LNCaP clone FGC (cell line): ENCODE measurements at regions not wholly inside any gene's neighbourhood (a gene's known extent, or its start where the extent isn't known, plus 50 kb on each side); places are given as distances from the start of the nearest gene placed in this dataset.
"Not testable (repeated sequence)": the region's sequence is repeated elsewhere in the genome, so short reads cannot be mapped to it uniquely, and the experiment has no call there.

Source experiments
- DNase-seq: peaks from one replicate; pipeline ENCODE4 v3.0.0-alpha.2; 2011; ENCODE audit warnings: low read depth
- H3K4me3 ChIP-seq: 2 replicates; pipeline ENCODE4 v1.5.1; 2011; ENCODE audit warnings: mild to moderate bottlenecking, low read depth, low read length, control low read depth
- TF ChIP-seq, protein P1 (sequence below): IDR thresholded peaks from 2 replicates; pipeline ENCODE4 v1.5.1; 2012; ENCODE audit warnings: mild to moderate bottlenecking; ENCODE audit not compliant: control insufficient read depth, insufficient read depth; ENCODE audit errors: extremely low read depth

DNA sequence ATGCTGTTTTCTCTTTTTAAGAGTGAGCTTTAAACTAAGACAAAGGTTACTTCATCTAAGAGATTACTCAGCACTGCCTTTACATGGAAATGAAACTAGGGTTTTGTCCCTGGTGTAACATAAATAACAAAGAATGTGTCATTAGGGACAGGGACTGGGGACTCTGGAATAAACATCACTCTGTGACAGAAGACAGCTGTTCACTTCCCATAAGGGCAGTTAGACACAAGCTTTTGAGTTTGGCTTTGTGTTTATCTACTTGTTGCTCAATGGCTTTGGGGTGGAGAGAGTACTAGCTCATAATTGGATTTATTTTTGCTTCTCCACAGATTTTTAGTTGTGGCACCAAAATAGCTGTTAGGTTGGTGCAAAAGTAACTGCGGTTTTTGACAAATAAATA, 154.5 kb downstream of the OR4C45 start:
- no peak overlapping the region for H3K4me3 ChIP-seq
- DNase-seq, result no peak
- TF ChIP-seq, protein P1, sequence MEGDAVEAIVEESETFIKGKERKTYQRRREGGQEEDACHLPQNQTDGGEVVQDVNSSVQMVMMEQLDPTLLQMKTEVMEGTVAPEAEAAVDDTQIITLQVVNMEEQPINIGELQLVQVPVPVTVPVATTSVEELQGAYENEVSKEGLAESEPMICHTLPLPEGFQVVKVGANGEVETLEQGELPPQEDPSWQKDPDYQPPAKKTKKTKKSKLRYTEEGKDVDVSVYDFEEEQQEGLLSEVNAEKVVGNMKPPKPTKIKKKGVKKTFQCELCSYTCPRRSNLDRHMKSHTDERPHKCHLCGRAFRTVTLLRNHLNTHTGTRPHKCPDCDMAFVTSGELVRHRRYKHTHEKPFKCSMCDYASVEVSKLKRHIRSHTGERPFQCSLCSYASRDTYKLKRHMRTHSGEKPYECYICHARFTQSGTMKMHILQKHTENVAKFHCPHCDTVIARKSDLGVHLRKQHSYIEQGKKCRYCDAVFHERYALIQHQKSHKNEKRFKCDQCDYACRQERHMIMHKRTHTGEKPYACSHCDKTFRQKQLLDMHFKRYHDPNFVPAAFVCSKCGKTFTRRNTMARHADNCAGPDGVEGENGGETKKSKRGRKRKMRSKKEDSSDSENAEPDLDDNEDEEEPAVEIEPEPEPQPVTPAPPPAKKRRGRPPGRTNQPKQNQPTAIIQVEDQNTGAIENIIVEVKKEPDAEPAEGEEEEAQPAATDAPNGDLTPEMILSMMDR, result no peak

DNA sequence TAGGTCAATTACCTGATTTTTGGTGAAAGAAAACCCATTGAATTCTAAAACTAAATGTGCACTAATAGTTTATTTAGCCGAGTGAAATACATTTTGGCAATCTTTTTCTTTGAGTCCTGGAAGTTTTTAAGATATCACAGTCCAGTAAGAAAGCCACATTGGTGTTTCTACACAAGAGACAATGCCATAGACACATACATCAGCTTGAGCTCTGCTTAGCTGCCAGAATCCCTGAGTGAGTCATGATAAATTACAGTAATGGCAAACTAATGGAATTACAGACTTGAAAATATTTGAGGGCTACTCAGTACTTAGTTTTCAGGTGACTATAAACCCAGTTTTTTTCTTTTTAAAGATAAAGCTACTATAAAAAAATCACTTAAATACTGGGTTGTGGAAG, 155.4 kb downstream of the OR4C45 start:
- no peak for DNase-seq
- no peak overlapping the region for H3K4me3 ChIP-seq
- TF ChIP-seq, protein P1, result no peak

DNA sequence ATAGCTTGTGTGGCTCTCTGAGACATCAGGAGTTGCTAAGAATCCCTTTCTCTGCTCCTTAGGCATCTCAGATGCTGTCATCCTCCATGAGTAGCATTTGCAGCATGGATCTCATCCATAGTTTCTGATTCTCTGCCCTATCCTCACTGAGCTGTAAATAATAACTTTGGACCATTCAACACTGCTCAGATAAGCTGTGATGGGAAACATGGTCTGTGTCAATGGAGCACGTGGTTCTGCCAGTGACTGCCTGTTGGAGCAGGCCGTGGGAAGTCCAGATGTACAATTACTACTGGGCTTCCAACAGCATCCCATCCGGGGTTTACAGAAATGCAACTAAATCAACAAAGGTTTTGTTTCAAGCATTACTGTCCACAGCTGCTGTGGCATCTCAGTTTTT, 160.1 kb downstream of the OR4C45 start:
- TF ChIP-seq, protein P1, result no peak
- no peak overlapping the region for H3K4me3 ChIP-seq
- no peak for DNase-seq

DNA sequence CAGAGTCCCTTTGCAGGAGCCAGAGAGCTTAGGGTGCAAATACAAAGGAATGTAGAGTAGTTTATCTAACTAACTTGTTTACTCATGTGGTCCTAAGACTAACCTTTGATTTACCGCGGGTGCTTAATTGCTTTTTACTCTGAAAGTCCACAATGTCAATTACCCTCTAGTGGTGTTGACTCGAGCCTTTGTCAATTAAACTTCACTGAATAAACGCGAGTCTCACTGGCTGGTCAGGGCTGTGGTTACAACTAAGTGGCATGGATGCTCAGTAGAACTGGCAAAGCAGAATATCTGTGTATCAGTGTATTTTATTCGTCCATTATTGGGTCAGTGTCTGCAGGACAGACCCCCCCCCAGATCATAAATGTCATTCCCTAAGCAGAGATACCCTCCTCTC, 181.7 kb downstream of the OR4C45 start:
- DNase-seq, result no peak
- TF ChIP-seq, protein P1, result no peak
- no peak overlapping the region for H3K4me3 ChIP-seq

DNA sequence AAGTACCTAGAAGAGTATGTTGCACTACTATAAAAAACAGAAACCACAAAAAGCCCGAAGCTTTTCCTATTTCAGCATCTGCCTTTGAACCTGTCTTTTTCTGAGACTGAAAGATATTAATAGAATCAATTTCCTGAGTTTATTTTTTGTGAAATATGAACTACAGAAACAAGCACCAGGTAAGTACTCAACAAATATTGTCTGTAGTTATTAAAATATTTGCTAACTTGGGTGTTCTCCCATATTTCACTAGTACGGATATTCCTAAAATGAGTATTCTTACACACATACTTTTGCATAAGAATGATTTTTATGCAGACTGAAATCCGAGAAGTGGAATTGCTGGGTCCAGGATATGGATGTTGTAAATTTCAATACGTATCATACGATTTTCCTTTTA, 188.0 kb downstream of the OR4C45 start:
- DNase-seq, result no peak
- TF ChIP-seq, protein P1, result no peak
- H3K4me3 ChIP-seq, result no peak overlapping the region

DNA sequence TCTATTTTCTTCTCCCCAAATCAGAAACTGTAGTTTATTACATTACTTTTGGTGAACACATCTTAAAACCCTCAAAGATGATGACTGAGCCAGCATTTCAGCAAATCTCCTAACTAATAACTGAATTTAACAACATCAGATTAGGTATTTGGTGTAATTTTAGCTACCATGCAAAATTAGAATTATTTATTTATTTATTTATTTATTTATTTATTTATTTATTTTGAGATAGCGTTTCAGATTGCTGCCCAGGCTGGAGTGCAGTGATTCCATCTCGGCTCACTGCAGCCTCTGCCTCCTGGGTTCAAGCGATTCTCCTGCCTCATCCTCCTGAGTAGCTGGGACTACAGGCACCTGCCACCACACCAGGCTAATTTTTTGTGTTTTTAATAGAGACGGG, 205.7 kb downstream of the OR4C45 start:
- DNase-seq, H3K4me3 ChIP-seq: not testable (repeated sequence)

DNA sequence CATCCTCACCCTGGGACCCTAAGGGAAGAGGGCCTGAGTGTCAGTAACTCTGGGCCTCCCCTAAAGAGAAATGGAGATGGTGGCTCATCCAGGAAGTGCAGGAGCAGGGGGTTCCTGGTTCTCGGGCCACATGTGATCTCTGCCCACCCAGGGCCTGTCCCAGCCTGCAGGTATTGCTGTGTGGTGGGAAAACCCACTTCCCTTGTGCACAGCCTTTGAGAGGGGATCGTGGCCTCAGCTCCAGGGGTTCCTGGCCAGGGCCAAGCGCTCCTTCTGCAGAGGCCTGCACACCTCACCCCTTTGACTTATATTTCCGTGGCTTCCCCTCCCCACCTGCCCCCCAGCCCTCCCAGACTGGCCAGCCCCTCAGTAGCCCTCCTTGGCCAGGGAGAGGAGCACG, 213.5 kb downstream of the OR4C45 start:
- no peak overlapping the region for H3K4me3 ChIP-seq
- DNase-seq, result no peak
- TF ChIP-seq, protein P1, result no peak

DNA sequence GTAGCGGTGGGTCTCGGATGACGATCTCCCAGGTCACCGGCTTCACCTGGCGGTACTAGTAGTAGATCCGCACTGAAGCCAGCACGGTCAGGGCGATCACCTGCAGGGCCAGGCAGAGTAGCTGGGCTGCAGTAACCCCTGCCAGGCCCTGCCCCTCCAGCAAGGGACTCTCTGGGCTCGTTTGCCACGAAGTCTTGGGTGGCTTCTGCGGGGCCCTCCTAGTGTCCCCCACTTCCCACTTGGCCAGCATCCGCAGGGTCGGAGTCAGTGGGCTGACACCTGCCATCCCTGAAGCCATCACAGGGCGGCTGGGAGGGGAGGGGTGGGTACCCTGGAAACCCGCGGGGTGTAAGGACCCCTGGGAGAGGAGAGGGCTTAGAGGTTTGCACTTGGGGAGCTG, 214.0 kb downstream of the OR4C45 start:
- no peak for DNase-seq
- no peak overlapping the region for H3K4me3 ChIP-seq
- TF ChIP-seq, protein P1, result no peak
